ENCODE measurements at regions not wholly inside any gene's neighbourhood (a gene's known extent, or its start where the extent isn't known, plus 50 kb on each side); places are given as distances from the start of the nearest gene placed in this dataset.
A peak's percentile ranks its signal among the peaks of the same experiment; 100 is the strongest.

DNA sequence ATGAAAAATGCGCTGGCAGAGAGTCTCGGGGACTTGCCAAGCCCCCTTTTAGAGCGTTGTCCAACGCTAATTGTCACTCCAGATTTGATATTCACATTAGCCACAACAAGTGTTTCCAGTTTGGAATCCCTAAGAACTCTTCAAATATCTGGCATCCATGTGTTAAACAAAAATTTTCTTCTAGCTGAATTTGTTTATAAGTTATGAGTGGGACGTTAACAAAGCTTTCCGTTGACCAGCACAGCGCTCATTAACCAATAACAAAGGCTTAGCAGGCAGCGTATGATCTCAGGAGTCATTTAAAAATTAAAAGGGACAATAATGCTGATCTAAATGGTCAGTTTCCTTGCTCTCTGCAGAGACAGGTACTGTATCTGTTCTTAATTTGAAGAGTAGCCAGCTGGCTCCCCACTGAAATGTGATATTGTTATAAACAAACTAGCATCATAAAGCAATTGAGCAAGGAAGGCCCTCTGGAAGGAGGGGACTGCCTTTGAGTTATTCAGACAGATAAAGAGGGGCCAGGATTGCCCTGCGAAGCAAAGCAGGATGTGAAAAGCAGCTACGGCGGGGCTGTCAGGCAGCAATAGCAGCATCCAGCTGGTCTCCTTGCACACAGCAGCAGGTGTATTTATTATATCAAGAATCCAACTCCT is 337.2 kb upstream of the SALL3 start:
- no peak for DNase-seq

DNA sequence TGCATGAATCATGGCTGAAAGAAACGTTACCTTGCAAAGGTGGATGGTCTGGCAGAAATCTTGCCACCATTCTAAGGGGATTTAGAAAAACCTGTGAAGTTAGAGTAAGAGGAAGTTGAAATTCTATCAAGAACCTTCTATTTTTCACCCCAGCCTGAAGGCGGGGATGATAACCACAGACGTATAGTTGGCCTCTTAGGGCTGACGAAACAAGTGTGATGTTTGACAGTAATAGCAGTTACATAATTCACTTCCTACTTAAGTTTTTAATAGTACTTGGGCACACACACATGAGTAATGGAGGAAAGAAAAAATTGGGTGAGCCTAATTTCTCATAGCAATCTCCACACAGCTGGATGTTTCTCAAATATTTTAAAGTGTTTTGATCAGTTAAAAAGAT is 336.6 kb upstream of the SALL3 start:
- DNase-seq: peak; percentile 20 to 23

DNA sequence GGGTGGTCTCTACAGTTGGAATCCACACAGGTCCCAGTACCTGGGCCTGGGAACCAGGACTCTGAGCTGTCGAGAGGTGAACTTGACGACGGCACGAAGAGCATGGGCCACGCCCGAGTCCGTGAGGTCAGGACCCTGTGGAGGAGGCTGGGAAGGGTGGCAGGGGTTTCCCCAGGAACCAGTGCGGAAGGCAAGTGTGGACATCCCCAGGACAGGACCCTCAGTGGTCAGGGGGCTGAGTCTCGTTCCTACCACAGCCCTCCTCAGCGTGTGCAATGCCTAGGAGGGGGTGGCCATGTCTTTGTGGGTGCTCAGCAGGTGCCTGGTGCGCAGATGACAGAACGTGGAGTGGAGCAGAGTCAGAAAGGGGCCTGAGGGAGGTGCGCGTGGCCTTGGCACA is 335.6 kb upstream of the SALL3 start:
- no peak for DNase-seq

DNA sequence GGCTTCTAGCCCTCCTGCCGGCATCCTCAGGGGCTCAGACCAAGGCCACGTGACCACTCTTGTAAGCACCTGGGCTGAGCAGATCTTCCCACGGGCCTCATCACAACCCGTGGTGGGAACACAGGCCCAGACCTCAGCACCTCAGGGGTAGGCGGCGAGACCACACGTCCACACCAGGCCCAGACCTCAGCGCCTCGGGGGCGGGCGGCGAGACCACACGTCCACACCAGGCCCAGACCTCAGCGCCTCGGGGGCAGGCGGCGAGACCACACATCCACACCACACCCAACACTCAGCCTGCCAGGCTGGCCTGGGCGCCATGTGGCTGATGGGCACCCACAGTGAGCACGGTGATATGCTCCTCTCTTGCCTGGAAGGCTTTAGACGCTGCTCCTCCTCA is 334.4 kb upstream of the SALL3 start:
- DNase-seq: no peak

DNA sequence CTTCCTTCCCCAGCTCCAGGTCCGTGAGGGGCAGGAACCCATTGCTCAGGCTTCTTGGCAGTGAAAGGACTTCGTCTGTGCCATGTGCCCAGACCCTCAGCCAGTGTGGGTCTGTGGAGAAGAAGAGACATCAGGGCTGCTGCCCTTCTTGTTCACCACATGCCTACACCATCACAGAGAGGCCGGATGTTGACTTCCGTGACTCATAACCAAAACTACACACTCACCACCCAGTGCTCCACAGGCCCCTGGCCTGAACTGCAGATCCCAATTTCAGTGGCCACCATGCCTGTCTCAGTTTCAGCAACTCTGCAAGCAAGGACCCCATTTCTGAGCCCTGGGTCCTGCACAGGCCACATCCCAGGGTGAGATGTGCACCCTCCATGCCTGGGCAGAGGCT is 332.6 kb upstream of the SALL3 start:
- no peak for DNase-seq

DNA sequence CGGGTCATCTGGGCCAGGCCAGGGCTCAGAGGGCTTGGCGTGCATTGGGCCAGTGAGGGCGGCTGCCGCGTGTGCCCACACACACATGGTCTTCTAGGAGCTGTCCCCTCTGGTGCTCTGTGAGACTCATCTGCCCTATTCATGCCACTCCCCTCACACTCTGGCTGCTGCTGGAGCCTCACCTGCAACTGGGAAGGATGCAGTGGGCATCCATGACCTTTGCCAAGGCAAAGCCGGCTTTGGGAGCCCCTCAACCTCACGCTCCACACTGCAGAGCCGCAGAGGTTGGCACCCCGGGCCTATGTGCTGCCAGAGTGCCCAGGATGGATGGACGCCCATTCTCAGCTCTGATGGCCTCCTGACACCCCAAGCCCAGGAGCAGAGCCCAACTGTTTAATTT is 330.2 kb upstream of the SALL3 start:
- no peak for DNase-seq

DNA sequence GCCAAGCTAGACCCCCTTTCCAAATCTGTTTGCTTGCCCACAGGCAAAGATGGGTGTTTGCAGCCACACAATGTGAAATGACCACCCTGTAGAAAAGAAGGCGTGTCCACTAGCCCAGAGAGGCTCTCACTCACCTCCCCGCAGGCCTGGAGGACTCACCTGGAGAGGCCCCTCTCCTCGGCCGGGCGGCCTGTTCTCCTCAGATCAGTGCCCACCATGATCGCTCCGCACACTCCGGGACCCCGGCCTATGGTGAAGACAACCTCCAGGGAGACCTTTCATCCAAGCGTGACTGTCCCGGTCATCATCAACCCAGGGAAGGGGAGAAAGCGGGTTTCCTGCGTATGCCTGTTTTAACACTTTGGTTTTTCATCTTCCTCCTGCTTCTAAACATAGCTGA is 328.7 kb upstream of the SALL3 start:
- no peak for DNase-seq

DNA sequence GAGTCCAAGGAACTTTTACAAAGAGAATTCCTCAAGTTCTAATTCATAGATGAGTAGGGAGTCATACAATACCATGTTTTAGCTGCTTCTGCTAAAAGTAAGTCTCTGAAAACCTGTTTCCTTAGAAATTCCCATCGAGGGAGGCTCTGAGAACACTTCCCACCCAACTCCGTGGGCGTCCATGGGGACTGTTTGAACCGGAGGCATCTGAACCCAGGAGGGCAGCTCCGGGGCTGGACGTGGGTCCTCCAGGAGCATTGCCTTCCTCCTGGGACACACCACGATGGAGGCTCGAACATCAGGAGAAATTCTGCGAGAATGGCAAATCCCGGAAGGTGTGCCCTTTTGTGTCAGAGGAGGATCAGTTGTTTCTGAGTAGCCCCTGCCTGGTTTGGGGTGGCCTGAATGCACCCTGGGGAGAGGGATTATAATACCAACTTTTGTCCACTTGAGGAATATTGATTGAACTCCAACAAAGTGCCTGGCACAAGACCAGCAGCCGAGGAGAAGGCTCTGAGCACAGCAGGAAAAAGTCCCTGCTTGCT is 327.5 kb upstream of the SALL3 start:
- DNase-seq: no peak

DNA sequence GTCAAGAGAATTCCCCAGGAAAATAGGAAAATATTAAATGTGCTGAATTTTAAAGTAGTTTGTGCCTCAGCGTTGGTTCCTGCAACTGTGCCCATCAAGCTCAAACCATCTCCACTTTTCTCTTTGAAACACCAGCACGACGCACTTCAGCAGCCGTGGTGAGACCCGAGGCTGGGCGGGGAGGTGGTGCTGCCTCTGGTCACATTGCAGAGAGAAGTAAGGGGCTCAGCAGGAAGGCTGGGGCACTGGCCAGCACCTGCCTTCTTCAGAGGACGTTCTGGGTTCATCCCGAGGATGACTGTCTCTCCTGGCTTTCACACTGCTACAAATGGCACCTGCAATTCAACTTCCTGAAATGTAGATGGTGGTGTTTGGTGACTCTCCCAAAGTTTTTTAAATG is 323.7 kb upstream of the SALL3 start:
- DNase-seq: no peak

DNA sequence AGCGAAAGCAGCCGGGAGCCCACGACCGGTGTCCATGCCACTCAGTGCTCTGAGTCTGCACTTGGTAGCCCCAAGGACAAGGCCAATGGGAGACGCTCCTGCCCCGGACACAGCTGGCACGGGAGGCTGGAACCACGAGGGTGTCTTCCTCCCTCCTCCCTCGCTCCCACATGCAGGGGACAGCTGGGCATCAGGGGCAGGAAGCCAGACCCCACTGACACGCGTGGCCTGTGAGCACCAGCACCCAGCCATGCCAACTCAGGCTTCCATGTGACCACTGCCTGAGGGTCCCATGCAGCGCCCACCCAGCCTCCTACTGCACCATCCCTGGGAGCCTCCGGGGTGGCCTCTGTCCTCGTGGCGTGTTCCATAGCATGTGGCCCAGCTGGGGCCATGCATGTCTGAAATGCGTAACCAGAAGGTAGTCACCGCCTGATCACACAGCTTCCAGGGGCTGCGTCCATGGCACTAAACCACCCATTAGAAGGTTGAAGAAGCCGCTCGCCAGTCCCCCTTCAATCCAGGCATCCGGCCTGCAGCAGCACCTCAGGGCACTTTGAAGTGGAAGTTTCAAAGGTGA is 323.2 kb upstream of the SALL3 start:
- DNase-seq: no peak

DNA sequence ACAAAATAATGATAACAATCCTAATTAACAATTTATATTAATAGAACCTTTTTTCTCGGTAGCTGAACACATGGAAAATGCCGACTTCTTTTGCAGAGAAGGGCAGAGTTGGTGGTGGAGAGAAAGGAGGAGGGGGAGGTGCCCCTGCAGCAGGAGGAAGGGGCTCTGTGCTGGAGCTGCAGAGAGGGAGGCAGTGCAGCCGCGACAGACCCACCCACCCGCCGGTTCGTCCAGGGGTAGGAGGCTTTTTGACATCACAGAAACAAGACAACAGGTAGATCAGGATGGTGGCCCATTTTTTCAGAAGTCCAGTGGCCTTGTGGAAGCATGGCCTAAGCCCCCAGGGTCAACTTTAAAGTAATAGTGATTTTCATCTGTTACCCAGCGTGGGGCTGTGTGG is 321.1 kb upstream of the SALL3 start:
- DNase-seq: no peak

DNA sequence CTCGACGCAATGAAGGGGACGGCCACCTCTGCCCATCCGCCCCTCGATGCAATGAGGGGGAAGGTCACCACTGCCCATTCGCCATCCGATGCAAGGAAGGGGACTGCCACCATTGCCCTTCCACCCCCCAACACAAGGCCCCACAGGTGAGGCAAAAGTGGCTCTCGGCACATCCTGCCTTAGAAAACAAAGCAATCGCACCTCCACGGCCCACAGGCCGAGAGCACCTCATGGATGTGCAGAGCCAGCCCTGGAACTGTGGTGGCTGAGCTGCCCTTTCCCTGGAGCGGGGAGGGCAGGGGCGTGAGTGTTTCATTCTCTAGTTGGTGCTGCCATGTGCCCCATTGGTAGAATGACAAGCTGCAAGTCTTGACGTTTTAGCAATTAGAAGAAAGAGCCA is 320.6 kb upstream of the SALL3 start:
- DNase-seq: no peak

DNA sequence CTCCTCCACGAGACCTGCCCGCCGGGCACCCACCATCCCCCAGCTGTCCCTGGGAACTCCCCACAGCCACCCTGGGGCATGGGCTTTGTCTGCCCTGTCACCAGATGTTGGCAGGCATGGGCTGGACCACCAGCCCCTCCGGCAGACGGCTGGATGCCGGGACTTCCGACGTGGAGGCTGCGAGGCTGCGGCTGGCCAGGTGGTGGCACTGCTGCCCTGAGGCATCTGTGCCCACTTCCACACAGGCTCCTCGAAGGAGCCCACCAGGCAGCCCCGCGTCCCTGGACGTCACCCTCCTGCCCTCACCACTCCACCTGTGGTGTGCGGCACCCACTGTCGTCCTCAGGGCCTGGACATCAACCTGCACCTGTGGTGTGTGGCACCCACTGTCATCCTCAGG is 319.9 kb upstream of the SALL3 start:
- DNase-seq: no peak

DNA sequence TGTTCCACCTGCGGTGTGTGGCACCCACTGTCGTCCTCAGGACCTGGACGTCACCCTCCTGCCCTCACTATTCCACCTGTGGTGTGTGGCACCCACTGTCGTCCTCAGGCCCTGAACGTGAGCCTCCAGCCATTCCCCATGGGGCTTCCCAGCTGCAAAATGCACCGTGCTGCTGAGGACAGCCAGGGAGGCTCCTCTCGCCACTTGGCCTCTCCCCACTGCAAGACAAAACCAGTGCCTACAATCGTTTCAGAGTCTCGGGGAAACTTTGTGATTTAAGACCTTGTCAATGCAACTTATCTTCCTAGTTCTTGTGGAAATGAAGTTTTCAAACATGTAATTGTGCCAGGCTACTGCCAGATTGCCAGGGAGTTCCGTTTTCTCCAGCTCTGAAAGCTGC is 319.3 kb upstream of the SALL3 start:
- DNase-seq: no peak

DNA sequence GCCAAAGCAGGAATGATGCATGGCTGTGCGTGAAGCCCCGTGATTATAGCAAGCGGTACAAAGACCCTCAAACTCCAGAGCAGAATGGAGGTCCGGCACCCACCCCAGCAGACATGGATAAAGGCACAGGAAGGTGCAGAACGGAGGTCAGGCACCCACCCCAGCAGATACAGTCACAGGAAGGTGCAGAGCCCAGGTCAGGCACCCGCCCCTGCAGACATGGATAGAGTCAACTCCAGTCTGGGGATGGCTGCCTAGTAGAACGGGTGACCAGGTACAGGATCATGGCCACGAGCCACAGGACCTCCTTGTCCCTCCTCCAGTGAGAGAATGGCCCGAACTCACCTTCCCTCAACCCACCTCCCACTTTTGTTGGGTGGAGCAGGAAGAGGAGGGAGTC is 318.3 kb upstream of the SALL3 start:
- DNase-seq: no peak

DNA sequence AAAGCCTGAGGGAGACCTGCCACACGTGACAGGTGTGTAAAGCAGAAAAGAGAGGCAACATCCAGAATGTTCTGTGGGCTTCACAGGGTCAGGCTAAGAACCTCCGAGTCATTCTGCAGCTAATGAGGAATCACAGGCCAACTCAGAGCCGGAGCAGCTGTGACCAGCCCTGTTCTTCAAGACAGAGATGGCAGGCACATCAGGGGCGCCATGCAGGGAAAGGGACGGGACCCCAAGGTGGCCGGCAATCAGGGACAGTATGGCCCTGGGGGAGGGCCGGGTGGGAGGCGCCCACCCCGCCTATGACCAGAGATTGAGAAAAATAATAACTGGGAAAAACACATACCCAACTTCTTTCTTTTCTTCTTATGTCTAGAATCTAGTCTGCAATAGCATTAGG is 316.7 kb upstream of the SALL3 start:
- no peak for DNase-seq

DNA sequence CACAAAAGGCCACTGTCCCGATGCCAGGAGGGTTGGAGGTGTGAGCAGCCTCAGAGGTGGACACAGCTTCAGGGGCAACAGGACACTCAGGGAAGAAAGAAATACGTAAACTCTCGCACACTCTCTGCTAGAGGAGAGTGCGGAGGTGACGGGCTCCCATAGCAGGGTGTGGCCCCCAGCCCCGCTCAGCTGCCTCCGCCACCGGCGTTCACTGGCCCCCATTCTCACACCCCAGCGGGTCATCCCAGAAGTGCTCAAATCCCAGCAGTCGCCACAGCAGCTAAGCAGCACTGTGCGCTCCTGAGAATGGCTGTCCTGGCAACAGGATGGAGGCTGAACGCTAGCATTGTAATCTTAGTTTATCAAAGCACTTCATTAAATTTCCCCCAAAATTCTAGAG is 315.6 kb upstream of the SALL3 start:
- DNase-seq: no peak

DNA sequence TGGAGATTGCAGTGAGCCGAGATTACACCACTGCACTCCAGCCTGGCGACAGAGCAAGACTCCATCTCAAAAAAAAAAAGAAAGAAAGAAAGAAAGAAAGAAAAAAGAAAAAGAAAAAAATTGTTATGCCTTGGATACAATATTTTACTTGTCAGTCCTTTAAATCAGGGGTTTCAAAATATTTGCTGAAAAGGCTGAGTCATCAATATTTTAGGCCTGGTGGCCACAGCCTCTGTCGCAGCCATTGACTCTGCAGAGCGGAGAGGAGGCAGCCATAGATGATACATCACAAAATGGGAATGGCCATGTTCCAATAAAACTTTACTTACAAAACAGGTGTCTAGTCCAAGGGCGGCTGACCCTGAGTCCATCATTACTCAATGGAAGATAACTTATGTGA is 314.8 kb upstream of the SALL3 start:
- DNase-seq: no peak

DNA sequence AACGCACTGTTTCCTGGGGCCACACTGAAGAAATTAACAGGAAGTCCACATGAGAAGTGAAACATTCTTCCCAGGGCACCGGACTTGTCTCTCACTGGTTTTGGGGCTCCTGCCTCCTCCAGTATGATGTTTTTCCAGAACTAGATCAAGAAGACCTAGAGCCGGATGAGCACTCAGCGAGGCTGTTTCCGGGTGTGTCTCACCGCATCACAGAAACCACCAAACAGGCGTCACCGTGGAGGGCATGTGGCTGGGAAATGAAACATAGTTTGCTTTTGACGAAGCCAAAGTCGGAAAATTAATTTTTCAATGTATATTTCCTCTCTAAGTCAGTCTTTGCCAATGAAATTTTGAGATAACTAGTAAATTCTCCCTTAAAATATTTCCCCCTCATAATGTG is 314.0 kb upstream of the SALL3 start:
- no peak for DNase-seq

DNA sequence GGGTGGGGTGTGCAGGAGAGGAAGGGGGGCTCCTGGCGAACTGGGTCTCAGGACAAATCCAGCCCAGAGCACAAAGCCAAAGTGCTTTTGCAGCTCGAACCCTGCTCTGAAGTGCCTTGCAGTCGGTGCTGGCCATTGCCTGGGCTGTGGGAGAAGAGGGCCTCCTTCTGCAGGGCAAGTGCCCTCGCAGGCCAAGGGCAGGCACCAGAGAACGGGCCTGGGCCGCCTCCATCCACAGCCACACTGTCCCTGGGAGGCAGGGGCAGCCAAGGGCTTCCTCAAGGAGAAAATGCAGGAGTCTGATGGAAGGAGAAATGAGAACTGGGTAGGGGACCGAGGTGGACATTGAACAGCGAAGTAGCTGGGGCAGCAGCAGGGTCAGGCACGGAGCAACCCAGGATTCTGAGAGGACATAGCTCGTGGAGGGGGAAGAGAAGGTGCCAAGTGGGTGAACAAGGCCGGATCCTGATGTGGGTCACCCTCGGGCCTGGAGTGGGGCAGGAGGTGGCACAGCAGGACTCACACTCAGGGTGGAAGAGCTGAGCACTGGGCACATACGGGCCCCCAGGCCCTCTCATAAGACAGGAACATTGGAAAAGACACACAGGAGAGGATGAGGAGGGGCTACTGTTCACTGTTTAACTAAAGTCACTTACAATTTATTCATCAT is 312.8 kb upstream of the SALL3 start:
- no peak for DNase-seq

DNA sequence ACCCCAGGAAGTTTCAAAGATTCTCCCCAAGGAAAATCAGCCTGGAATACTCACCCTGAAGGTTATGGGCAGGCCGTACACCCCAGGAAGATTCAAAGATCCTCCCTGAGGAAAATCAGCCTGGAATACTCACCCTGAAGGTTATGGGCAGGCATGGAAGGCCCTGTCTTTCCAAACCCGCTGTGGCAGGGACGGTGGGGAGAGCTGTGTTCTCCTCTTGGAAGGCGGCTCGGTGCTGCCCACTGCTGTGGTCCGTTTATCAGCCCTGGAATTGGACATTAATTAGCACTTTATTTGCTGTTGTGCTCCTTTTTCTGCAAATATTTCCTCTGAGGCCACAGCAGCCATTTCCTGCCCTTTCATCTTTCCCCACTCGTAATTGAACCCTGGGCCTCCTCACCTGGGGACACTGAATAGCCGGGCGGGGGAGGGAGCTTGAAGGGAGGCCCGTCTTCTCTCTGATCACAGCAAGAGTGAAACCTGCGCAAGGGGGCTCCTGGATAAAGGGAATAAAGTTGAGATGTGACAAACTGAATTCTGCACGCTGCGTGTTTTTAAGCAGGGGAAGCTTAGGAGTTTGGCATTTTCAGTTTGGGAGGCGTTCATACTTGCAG is 308.7 kb upstream of the SALL3 start:
- DNase-seq: no peak

DNA sequence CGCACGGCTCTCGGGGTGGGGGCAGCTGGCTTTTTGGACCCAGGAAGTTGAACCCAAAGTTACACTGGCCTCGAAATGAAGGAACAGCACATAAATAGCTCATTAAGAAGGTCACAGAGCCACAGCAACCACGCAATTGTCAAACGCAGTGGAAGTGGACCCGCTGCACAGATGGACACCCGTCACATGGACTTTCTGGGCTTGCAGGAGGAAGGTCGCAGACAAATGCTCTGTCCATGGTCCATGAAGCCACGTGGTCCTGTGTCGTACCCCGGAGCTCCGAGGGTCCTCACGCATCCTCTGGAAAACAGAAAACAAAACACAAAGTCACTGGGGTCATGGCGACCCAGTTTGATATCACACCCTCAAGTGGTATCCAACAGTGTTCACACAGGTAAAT is 308.1 kb upstream of the SALL3 start:
- no peak for DNase-seq

DNA sequence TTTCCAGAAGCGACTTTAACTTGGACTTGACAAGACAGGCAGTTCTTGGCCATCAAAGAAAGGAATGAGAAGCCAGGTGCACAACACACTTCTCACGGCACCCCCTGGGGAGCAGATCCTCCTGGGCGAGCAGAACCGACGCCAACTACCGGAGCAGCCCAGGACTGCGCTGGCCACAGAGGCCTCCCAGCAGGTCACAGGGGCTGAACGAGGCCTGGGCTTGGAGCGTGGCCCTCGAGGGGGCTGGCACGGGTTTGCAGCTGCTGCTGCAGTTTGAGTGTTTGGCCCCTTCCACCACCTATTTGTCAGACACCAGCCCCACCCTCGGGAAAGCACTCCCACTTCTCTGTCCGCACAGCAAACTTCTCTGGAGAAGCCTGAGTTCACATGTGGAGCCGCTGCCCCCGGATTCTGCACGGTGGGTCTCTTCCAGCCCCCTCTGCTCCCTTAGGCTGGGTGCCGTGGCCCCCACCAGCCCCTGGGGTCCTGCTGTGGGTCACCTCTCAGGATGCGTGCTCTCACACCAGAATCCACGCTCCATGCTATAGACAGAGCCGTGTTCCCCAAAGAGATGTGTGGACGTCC is 306.7 kb upstream of the SALL3 start:
- no peak for DNase-seq
